Peyer's patch (tissue), 4 donors: ENCODE measurements at regions not wholly inside any gene's neighbourhood (a gene's known extent, or its start where the extent isn't known, plus 50 kb on each side); places are given as distances from the start of the nearest gene placed in this dataset.

ENCODE experiments used
- CTCF ChIP-seq, 6 experiments: fragments of 450-650 bp in 4 of 6; fragments of 200-600 bp in 2 of 6; sonication (generic) in 1 of 6; IDR thresholded peaks; one replicate each; pipeline ENCODE4 v1.5.1; 2017 to 2019; ENCODE audit warnings: antibody characterized with exemption in 6 of 6, mild to moderate bottlenecking in 3 of 6, moderate library complexity in 1 of 6
- POLR2A ChIP-seq, 2 donors: fragments of 450-650 bp; IDR thresholded peaks; one replicate each; pipeline ENCODE4 v1.5.1; 2017; ENCODE audit warnings: antibody characterized with exemption in 2 of 2, mild to moderate bottlenecking in 2 of 2, moderate library complexity in 2 of 2

- TF ChIP-seq CTCF (IDR thresholded peaks at IDR 0.05) = no peak
- no peak for TF ChIP-seq POLR2A (IDR thresholded peaks at IDR 0.05)
These were observed 1090.6 kb upstream of the AUTS2 start for GRCh38 chr7:68507668-68508067.
